GM21526 (cell line): ENCODE measurements at regions not wholly inside any gene's neighbourhood (a gene's known extent, or its start where the extent isn't known, plus 50 kb on each side); places are given as distances from the start of the nearest gene placed in this dataset.

Source experiments
- ATAC-seq: cut with Tn5 transposase; IDR thresholded peaks from one replicate; pipeline ENCODE4 v1.9.1; 2021; ENCODE audit warnings: moderate library complexity; ENCODE audit not compliant: unreplicated experiment, low FRiP score

- ATAC-seq = no peak
Measured at GRCh38 chr5:124869426-124870033, 123.1 kb upstream of the ZNF608 start.

GRCh38 chr5:124870070-124870469 is 123.6 kb upstream of the ZNF608 start:
- ATAC-seq = no peak

- no peak for ATAC-seq
Measured at GRCh38 chr5:124871303-124871702, 124.9 kb upstream of the ZNF608 start.

- ATAC-seq = no peak
Measured at GRCh38 chr5:124872086-124872485, 125.6 kb upstream of the ZNF608 start.

GRCh38 chr5:124872615-124873014 is 126.2 kb upstream of the ZNF608 start:
- no peak for ATAC-seq

- ATAC-seq = no peak
Measured at GRCh38 chr5:124873188-124873587, 126.7 kb upstream of the ZNF608 start.

- no peak for ATAC-seq
Measured at GRCh38 chr5:124873713-124874112, 127.3 kb upstream of the ZNF608 start.

GRCh38 chr5:124876566-124876965 is 130.1 kb upstream of the ZNF608 start:
- ATAC-seq = no peak

- ATAC-seq = no peak
Measured at GRCh38 chr5:124876983-124877382, 130.5 kb upstream of the ZNF608 start.

- ATAC-seq = no peak
Measured at GRCh38 chr5:124877501-124878146, 131.2 kb upstream of the ZNF608 start.

- no peak for ATAC-seq
Measured at GRCh38 chr5:124878583-124879342, 132.3 kb upstream of the ZNF608 start.

GRCh38 chr5:124880903-124881697 is 134.7 kb upstream of the ZNF608 start:
- ATAC-seq = no peak

GRCh38 chr5:124883681-124884080 is 137.2 kb upstream of the ZNF608 start:
- no peak for ATAC-seq

GRCh38 chr5:124884114-124884513 is 137.7 kb upstream of the ZNF608 start:
- ATAC-seq = no peak

GRCh38 chr5:124885490-124885889 is 139.1 kb upstream of the ZNF608 start:
- no peak for ATAC-seq

- no peak for ATAC-seq
Measured at GRCh38 chr5:124887223-124887622, 140.8 kb upstream of the ZNF608 start.

GRCh38 chr5:124888050-124888506 is 141.6 kb upstream of the ZNF608 start:
- ATAC-seq = no peak

- ATAC-seq = no peak
Measured at GRCh38 chr5:124888622-124889485, 142.4 kb upstream of the ZNF608 start.

GRCh38 chr5:124889486-124889825 is 143.0 kb upstream of the ZNF608 start:
- no peak for ATAC-seq

- ATAC-seq = no peak
Measured at GRCh38 chr5:124889850-124890249, 143.4 kb upstream of the ZNF608 start.
